Trophoblast cell (in vitro differentiated cells and primary cell): ENCODE measurements at regions not wholly inside any gene's neighbourhood (a gene's known extent, or its start where the extent isn't known, plus 50 kb on each side); places are given as distances from the start of the nearest gene placed in this dataset.
A peak's percentile ranks its signal among the peaks of the same experiment; 100 is the strongest.

Experiments used
- DNase-seq, 2 donors: peaks; one replicate each; pipeline ENCODE4 v3.0.0-alpha.2; 2016
- H2AFZ ChIP-seq: 2 replicates; pipeline ENCODE4 v1.6.1; 2013; ENCODE audit warnings: low read length, moderate library complexity, mild to moderate bottlenecking; ENCODE audit not compliant: insufficient read depth, poor library complexity
- H2AK5ac ChIP-seq: 2 replicates; pipeline ENCODE4 v1.6.1; 2013; ENCODE audit warnings: mild to moderate bottlenecking, low read length
- H2BK120ac ChIP-seq: 2 replicates; pipeline ENCODE4 v1.6.1; 2013; ENCODE audit warnings: low read length, mild to moderate bottlenecking, moderate library complexity; ENCODE audit not compliant: insufficient read depth, poor library complexity
- H2BK12ac ChIP-seq: 2 replicates; pipeline ENCODE4 v1.6.1; 2013; ENCODE audit warnings: mild to moderate bottlenecking, low read length, moderate library complexity
- H2BK5ac ChIP-seq: 2 replicates; pipeline ENCODE4 v1.6.1; 2013; ENCODE audit warnings: low read length, low read depth, moderate library complexity, mild to moderate bottlenecking; ENCODE audit not compliant: poor library complexity
- H3K14ac ChIP-seq: 2 replicates; pipeline ENCODE4 v1.6.1; 2013; ENCODE audit warnings: mild to moderate bottlenecking, low read length
- H3K18ac ChIP-seq: 2 replicates; pipeline ENCODE4 v1.6.1; 2013; ENCODE audit warnings: mild to moderate bottlenecking, low read length
- H3K23ac ChIP-seq: 2 replicates; pipeline ENCODE4 v1.6.1; 2013; ENCODE audit warnings: low read length
- H3K27ac ChIP-seq: 2 replicates; pipeline ENCODE4 v1.5.1; 2013; ENCODE audit warnings: low read depth, mild to moderate bottlenecking, inconsistent platforms, low read length, moderate library complexity
- H3K27me3 ChIP-seq: 2 replicates; pipeline ENCODE4 v1.6.1; 2013; ENCODE audit warnings: inconsistent platforms, mild to moderate bottlenecking, low read length, moderate library complexity; ENCODE audit not compliant: insufficient read depth
- H3K36me3 ChIP-seq, 2 experiments: 1 replicate in 1 of 2; 2 replicates in 1 of 2; pipeline ENCODE4 v1.6.1; 2013; ENCODE audit warnings: low read length in 2 of 2, mild to moderate bottlenecking in 2 of 2, moderate library complexity in 1 of 2; ENCODE audit not compliant: insufficient read depth in 2 of 2, control insufficient read depth in 1 of 2
- H3K4ac ChIP-seq: 2 replicates; pipeline ENCODE4 v1.6.1; 2013; ENCODE audit warnings: low read depth, mild to moderate bottlenecking, low read length, moderate library complexity
- H3K4me1 ChIP-seq, 2 experiments: 1 replicate in 1 of 2; 2 replicates in 1 of 2; pipeline ENCODE4 v1.6.1; 2013; ENCODE audit warnings: low read length in 2 of 2, mild to moderate bottlenecking in 2 of 2, moderate library complexity in 1 of 2; ENCODE audit not compliant: insufficient read depth in 2 of 2, control insufficient read depth in 1 of 2
- H3K4me2 ChIP-seq: 2 replicates; pipeline ENCODE4 v1.6.1; 2013; ENCODE audit warnings: inconsistent platforms, mild to moderate bottlenecking, low read length, moderate library complexity
- H3K4me3 ChIP-seq: 2 replicates; pipeline ENCODE4 v1.5.1; 2013; ENCODE audit warnings: mild to moderate bottlenecking, low read depth, low read length, inconsistent platforms
- H3K79me1 ChIP-seq: one replicate; pipeline ENCODE4 v1.6.1; 2013; ENCODE audit warnings: low read length
- H3K79me2 ChIP-seq: 2 replicates; pipeline ENCODE4 v1.6.1; 2013; ENCODE audit warnings: low read length, mild to moderate bottlenecking; ENCODE audit not compliant: control insufficient read depth, insufficient read depth, poor library complexity
- H3K9ac ChIP-seq: 2 replicates; pipeline ENCODE4 v1.6.1; 2013; ENCODE audit warnings: mild to moderate bottlenecking, low read length
- H3K9me3 ChIP-seq: 2 replicates; pipeline ENCODE4 v1.6.1; 2013; ENCODE audit warnings: low read depth, mild to moderate bottlenecking, control low read depth, inconsistent platforms, low read length; ENCODE audit not compliant: insufficient read depth
- H4K12ac ChIP-seq: 2 replicates; pipeline ENCODE4 v1.6.1; 2013; ENCODE audit warnings: low read depth, mild to moderate bottlenecking, low read length, moderate library complexity
- H4K8ac ChIP-seq: 2 replicates; pipeline ENCODE4 v1.6.1; 2013; ENCODE audit warnings: low read depth, mild to moderate bottlenecking, low read length, moderate library complexity
- H4K91ac ChIP-seq: one replicate; pipeline ENCODE4 v1.6.1; 2013; ENCODE audit warnings: low read depth, mild to moderate bottlenecking, low read length, moderate library complexity
- WGBS: extraction: QIAGEN DNeasy Blood & Tissue Kit; methylation state at CpG from one replicate; pipeline ENCODE4 v1.1.7; 2013; ENCODE audit warnings: missing lambda C conversion rate; ENCODE audit not compliant: insufficient read length, insufficient coverage; ENCODE audit errors: extremely low coverage; 5-methylcytosine and 5-hydroxymethylcytosine counted together

DNA sequence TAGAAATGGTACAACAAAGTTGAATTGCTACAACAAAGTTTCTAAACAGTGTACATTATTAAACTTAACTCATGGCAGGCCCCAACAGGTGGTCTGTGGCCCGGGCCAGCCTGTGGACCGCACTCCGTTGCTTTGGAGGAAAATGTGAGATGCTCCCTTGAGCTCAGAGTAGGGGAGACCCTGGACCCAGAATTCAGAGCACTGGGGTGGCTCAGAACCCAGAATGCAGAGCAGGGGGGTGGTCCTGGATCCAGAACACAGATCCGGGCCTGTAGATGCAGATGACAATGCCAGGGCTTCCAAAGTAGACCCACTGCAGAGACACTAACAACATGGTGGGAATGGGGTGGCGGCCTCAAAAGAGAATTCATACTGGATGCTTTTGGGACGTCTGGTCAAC lies 311.0 kb downstream of the NDUFA10 start:
- peaks cover 26% of the 10 kb centered on the region for H3K9me3 ChIP-seq
- H2AK5ac ChIP-seq: no peak overlapping the region
- no peak overlapping the region for H4K8ac ChIP-seq
- H3K18ac ChIP-seq: no peak overlapping the region
- no peak overlapping the region for H4K91ac ChIP-seq
- no peak overlapping the region for H3K14ac ChIP-seq
- no peak overlapping the region for H4K12ac ChIP-seq
- H3K36me3 ChIP-seq: no peaks in the 10 kb centered on the region
- no peak overlapping the region for H2BK5ac ChIP-seq
- no peak overlapping the region for H3K4ac ChIP-seq
- H3K79me1 ChIP-seq: no peaks in the 10 kb centered on the region
- no peak for DNase-seq
- no peak overlapping the region for H3K4me2 ChIP-seq
- no peak overlapping the region for H3K9ac ChIP-seq
- H2AFZ ChIP-seq: no peak overlapping the region
- no CpG with 5 or more reads among the region's 6 CpGs for WGBS
- no peaks in the 10 kb centered on the region for H3K27me3 ChIP-seq
- no peak overlapping the region for H2BK12ac ChIP-seq
- no peak overlapping the region for H2BK120ac ChIP-seq
- no peak overlapping the region for H3K4me3 ChIP-seq
- H3K27ac ChIP-seq: no peak overlapping the region
- no peaks in the 10 kb centered on the region for H3K4me1 ChIP-seq
- H3K23ac ChIP-seq: no peak overlapping the region
- no peaks in the 10 kb centered on the region for H3K79me2 ChIP-seq

DNA sequence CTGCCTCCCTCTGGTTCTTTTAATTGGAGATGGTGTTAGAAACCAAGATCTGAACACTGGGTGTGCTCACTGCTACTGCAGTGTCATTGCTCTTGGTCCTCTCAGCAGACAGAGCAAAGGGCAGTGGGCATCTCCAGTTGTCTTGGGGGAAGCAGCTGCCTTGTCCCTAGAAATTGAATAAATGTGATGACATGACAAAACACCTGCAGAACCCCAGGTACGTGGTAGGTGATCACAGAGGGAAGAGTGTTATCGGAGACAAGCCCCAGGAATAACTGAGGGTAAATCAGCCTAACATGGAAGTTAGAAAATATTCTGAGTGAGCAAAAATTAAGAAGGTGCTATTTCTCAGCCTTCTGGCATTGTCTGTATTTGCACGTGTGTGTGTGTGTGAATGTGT lies 311.9 kb upstream of the HDAC4 start:
- Histone ChIP-seq H2AFZ (no peak overlapping the region), H2BK12ac (no peak overlapping the region), H3K4me2 (no peak overlapping the region), H3K79me1 (no peaks in the 10 kb centered on the region), H3K14ac (no peak overlapping the region), H3K4ac (no peak overlapping the region), H3K4me1 (no peaks in the 10 kb centered on the region), H3K27me3 (no peaks in the 10 kb centered on the region), H3K23ac (no peak overlapping the region), H3K4me3 (no peak overlapping the region), H3K79me2 (no peaks in the 10 kb centered on the region), H4K8ac (no peak overlapping the region), H3K9ac (no peak overlapping the region), H3K9me3 (peaks cover 22% of the 10 kb centered on the region), H2AK5ac (no peak overlapping the region), H3K18ac (no peak overlapping the region), H2BK120ac (no peak overlapping the region), H2BK5ac (no peak overlapping the region), H3K36me3 (no peaks in the 10 kb centered on the region), H3K27ac (no peak overlapping the region), H4K12ac (no peak overlapping the region), H4K91ac (no peak overlapping the region)
- DNase-seq: no peak
- WGBS: no CpG with 5 or more reads among the region's 3 CpGs

DNA sequence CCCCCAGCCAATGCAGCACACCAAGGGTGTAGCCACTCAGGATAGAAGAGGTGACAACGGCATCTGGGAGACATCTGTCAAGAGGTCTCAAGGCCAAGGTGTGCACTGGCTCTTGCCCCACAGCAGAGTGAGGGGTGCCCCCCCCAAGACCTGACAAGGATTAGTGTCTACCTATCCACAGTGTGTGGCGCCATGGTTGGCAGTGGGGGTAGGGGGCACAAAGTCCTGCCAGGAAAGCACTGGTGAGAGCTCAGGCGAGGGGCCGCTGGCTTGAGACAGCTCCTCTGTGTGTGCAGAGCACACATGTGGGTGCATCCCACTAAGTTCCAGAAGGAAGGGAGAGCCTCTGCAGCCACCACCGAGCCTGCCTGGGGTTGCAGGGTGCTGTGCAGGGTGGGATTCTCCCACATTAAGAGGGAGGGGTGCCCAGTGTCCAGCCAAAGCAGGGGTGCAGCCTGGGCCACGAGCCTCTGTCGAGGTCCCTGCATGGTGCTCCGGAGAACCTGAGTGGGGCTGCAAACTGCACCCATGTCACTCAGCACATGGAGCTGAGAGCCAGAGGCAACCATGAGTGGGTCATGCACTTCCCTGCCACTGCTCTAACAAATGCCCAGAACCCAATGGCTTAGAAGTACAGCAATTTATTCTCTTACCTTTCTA lies 311.2 kb upstream of the HDAC4 start:
- Histone ChIP-seq H2BK12ac (no peak overlapping the region), H4K12ac (no peak overlapping the region), H3K23ac (no peak overlapping the region), H3K79me1 (no peaks in the 10 kb centered on the region), H3K4me2 (no peak overlapping the region), H2AK5ac (no peak overlapping the region), H2BK120ac (no peak overlapping the region), H4K91ac (no peak overlapping the region), H3K9me3 (peaks cover 19% of the 10 kb centered on the region), H3K14ac (no peak overlapping the region), H3K27ac (no peak overlapping the region), H4K8ac (no peak overlapping the region), H3K4ac (no peak overlapping the region), H3K36me3 (no peaks in the 10 kb centered on the region), H3K18ac (no peak overlapping the region), H3K4me1 (no peaks in the 10 kb centered on the region), H3K4me3 (peak overlapping the region; percentile 9), H3K79me2 (no peaks in the 10 kb centered on the region), H2AFZ (no peak overlapping the region), H2BK5ac (no peak overlapping the region), H3K27me3 (no peaks in the 10 kb centered on the region), H3K9ac (no peak overlapping the region)
- DNase-seq: no peak
- WGBS: no CpG with 5 or more reads among the region's 8 CpGs

- no peaks in the 10 kb centered on the region for H3K79me1 ChIP-seq
- H3K9ac ChIP-seq: no peak overlapping the region
- no peak overlapping the region for H2AFZ ChIP-seq
- no peak for DNase-seq
- no peak overlapping the region for H2BK5ac ChIP-seq
- H2BK12ac ChIP-seq: no peak overlapping the region
- H3K27me3 ChIP-seq: no peaks in the 10 kb centered on the region
- H3K36me3 ChIP-seq: no peaks in the 10 kb centered on the region
- peaks cover 6% of the 10 kb centered on the region in 2 experiments for H3K4me1 ChIP-seq
- no peak overlapping the region for H4K91ac ChIP-seq
- H3K4ac ChIP-seq: no peak overlapping the region
- H2BK120ac ChIP-seq: no peak overlapping the region
- H4K8ac ChIP-seq: no peak overlapping the region
- peaks cover 19% of the 10 kb centered on the region for H3K9me3 ChIP-seq
- H3K27ac ChIP-seq: no peak overlapping the region
- H3K4me2 ChIP-seq: no peak overlapping the region
- no peak overlapping the region for H2AK5ac ChIP-seq
- H3K23ac ChIP-seq: no peak overlapping the region
- H4K12ac ChIP-seq: no peak overlapping the region
- H3K79me2 ChIP-seq: no peaks in the 10 kb centered on the region
- no peak overlapping the region for H3K14ac ChIP-seq
- no peak overlapping the region for H3K18ac ChIP-seq
- no CpG with 5 or more reads among the region's 7 CpGs for WGBS
- H3K4me3 ChIP-seq: peak overlapping the region; percentile 9
Measured at GRCh38 chr2:239710953-239711861, 310.4 kb upstream of the HDAC4 start.
